Central memory CD8-positive, alpha-beta T cell (primary cell): ENCODE measurements at regions not wholly inside any gene's neighbourhood (a gene's known extent, or its start where the extent isn't known, plus 50 kb on each side); places are given as distances from the start of the nearest gene placed in this dataset.
A peak's percentile ranks its signal among the peaks of the same experiment; 100 is the strongest.
"Not testable (repeated sequence)": the region's sequence is repeated elsewhere in the genome, so short reads cannot be mapped to it uniquely, and the experiment has no call there.

Experiments
- ATAC-seq: fragments of 150-1000 bp; cut with Tn5 transposase; replicated peaks from 2 replicates; pipeline ENCODE4 v1.10.0; 2022; ENCODE audit warnings: mild to moderate bottlenecking, moderate FRiP score, moderate number of reproducible peaks; ENCODE audit not compliant: poor library complexity, severe bottlenecking; ENCODE audit errors: extremely low read depth
- DNase-seq, 2 donors: peaks; one replicate each; pipeline ENCODE4 v3.0.0; 2021; ENCODE audit warnings: low spot score in 2 of 2
- H3K27ac Mint-ChIP-seq: one replicate; pipeline ENCODE4 v1.8.0; 2022; ENCODE audit warnings: low read depth, mild to moderate bottlenecking, moderate library complexity, mixed read lengths
- H3K27me3 Mint-ChIP-seq: one replicate; pipeline ENCODE4 v1.8.0; 2022; ENCODE audit warnings: mixed read lengths
- H3K36me3 Mint-ChIP-seq: one replicate; pipeline ENCODE4 v1.8.0; 2022; ENCODE audit warnings: mild to moderate bottlenecking, moderate library complexity, mixed read lengths; ENCODE audit not compliant: insufficient read depth
- H3K4me1 Mint-ChIP-seq: one replicate; pipeline ENCODE4 v1.8.0; 2022; ENCODE audit warnings: mixed read lengths
- H3K4me3 Mint-ChIP-seq: one replicate; pipeline ENCODE4 v1.8.0; 2022; ENCODE audit warnings: mild to moderate bottlenecking, moderate library complexity, mixed read lengths
- H3K9me3 Mint-ChIP-seq: one replicate; pipeline ENCODE4 v1.8.0; 2022; ENCODE audit warnings: mixed read lengths

DNA sequence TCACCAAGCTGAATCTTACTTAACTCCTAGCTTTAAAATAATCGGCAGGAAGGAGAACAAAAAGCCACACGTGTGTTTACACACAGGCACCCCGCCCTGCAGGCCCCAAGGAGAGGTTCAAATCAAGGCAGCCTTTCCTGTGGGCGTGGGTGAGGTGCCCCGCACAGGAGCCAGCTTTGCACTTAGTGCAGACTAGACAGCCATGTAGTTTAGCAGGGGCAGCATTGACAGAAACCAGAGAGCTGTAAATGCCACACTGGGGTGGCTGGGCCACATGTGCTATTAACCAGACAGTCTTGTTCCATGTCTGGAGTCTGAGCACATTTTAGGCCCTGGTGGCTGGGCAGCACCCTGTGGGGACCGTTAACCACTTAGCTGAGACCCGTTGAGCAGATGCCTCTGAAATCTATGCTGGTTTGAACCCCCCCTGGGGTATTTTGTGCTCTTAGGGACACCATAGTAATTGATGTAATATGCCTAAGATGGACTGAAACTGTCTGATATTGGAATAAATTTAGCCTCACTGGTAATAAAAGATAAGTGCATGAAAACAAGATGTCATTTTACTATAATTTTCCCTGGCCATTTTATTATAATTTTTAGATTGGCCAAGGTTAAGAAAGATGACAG, 106.4 kb upstream of the KCNG1 start:
- H3K36me3 Mint-ChIP-seq, result no peaks in the 10 kb centered on the region
- peak; percentile 43 for ATAC-seq
- no peak for DNase-seq
- H3K27me3 Mint-ChIP-seq, result peaks cover 24% of the 10 kb centered on the region
- no peaks in the 10 kb centered on the region for H3K9me3 Mint-ChIP-seq
- peak overlapping the region; percentile 26 for H3K27ac Mint-ChIP-seq
- no peak overlapping the region for H3K4me3 Mint-ChIP-seq
- peaks cover 6% of the 10 kb centered on the region for H3K4me1 Mint-ChIP-seq

DNA sequence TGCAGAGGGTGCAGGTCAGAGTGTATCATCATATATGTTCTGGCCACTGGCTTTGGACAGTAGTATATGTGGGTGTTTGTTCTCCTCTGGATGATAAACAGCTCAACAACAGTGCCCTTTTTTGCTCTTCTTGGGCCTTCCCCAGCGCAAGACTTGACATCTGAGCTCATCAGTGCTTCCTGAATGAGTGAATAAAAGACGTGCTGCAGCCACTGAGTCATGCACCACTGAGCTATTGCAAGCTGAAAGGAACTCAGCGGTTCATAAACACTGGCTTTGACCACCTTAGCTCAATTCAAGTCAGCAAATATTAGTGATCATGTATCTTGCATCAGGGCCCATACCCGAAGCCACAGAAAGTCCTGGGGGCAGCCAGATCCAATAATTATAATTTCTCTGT, 105.3 kb upstream of the KCNG1 start:
- peaks cover 26% of the 10 kb centered on the region for H3K27me3 Mint-ChIP-seq
- H3K4me3 Mint-ChIP-seq, result no peak overlapping the region
- DNase-seq, result no peak
- no peaks in the 10 kb centered on the region for H3K9me3 Mint-ChIP-seq
- H3K27ac Mint-ChIP-seq, result peak overlapping the region; percentile 26
- H3K36me3 Mint-ChIP-seq, result no peaks in the 10 kb centered on the region
- peaks cover 6% of the 10 kb centered on the region for H3K4me1 Mint-ChIP-seq
- ATAC-seq, result peak; percentile 19

DNA sequence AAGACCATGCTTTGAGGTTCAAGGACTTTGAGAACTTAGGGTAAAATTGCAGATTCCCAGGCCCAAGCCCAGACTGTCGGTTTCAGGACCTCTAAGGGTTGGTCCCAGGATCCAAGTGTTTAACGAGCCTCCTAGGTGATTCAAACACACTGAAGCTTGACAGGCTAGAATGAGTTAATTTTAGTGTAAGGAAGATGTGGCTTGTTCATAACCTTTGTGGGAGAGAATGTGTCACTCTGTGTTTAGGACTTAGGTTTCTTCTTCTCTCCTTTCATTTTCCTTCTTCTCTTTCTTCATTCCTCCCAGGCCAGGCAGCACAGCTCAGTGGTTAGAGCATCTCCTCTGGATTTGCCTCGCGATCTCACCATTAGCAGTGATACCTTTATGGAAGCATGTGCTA, 104.8 kb upstream of the KCNG1 start:
- Mint-ChIP-seq H3K36me3 (no peaks in the 10 kb centered on the region), H3K4me1 (peaks cover 8% of the 10 kb centered on the region), H3K27me3 (peaks cover 31% of the 10 kb centered on the region), H3K4me3 (no peak overlapping the region), H3K27ac (no peak overlapping the region), H3K9me3 (no peaks in the 10 kb centered on the region)
- no peak for ATAC-seq
- no peak for DNase-seq

DNA sequence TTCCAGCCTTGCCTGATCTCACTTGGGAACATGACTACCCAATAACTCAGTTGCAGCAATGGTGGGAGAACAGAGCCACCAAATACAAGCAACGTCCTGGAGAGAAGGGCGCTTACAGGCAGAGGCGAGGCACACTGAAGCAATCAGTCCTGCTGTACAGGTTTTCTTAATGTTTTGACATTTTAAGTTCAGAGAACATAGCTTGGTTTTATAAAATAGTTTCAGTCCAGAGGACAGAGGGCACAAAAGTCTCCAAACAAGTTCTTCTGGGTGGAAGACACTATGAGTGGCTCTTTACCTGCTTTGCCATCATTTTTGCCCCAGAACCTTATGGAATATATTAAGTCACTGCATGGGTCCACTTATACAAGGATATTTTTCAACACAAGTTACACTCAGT, 103.4 kb upstream of the KCNG1 start:
- Mint-ChIP-seq H3K4me3 (no peak overlapping the region), H3K4me1 (peaks cover 13% of the 10 kb centered on the region), H3K36me3 (no peaks in the 10 kb centered on the region), H3K27ac (no peak overlapping the region), H3K9me3 (no peaks in the 10 kb centered on the region), H3K27me3 (peaks cover 45% of the 10 kb centered on the region)
- no peak for ATAC-seq
- no peak for DNase-seq

DNA sequence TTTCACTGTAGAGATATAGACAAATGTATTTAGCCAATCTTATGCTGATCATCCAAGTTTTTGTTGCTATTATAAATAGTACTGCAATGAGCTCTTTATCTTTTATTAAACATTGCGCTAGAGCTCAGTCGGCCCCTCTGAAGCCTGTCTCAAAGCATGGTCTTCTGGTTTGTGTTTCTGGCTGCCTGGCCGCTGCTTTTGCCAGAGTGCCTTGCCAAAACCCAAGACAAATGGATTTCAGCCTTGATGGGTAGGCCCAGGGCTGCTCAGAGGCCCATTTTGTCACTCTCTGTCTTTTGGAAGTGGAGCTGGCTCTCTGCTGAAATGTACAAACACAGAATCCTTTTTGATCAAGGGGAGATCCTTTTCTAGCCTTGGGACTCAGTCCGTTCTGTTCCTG, 102.9 kb upstream of the KCNG1 start:
- Mint-ChIP-seq H3K27ac (no peak overlapping the region), H3K9me3 (no peaks in the 10 kb centered on the region), H3K36me3 (no peaks in the 10 kb centered on the region), H3K27me3 (peaks cover 50% of the 10 kb centered on the region), H3K4me3 (no peak overlapping the region), H3K4me1 (peaks cover 13% of the 10 kb centered on the region)
- no peak for ATAC-seq
- DNase-seq, result no peak

DNA sequence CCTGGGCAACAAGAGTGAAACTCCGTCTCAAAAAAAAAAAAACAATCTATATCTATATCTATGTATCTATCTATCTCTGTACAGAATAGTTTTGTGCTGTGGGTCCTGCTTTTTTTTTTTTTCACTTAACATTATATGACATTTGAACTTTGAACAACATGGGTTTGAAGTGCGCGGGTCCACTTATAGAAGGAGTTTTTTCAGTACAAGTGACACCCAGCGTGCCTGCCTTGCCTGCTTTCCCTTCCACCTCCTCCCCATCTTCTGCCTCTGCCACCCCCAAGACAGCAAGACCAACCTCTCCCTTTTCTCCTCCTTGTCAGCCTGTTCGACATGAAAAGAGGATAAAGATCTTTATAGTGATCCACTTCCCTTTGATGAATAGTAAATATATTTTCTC, 102.2 kb upstream of the KCNG1 start:
- H3K36me3 Mint-ChIP-seq, result no peaks in the 10 kb centered on the region
- no peak for DNase-seq
- H3K4me1 Mint-ChIP-seq, result peaks cover 13% of the 10 kb centered on the region
- no peak overlapping the region for H3K27ac Mint-ChIP-seq
- H3K27me3 Mint-ChIP-seq, result peaks cover 53% of the 10 kb centered on the region
- H3K4me3 Mint-ChIP-seq, result no peak overlapping the region
- ATAC-seq, result no peak
- H3K9me3 Mint-ChIP-seq, result no peaks in the 10 kb centered on the region

DNA sequence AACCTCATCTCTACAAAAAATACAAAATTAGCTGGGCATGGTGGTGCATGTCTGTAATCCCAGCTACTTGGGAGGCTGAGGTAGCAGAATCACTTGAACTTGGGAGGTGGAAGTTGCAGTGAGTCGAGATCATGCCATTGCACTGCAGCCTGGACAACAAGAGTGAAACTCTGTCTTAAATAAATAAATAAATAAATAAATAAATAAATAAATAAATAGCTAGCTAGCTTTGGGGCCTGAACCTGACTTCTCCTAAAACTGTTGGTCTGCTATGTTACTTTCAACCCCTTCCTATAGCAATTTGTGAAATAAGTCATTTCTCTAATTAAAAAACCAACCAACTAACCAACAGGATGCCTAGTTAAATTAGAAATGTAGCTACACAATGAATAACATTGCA, 101.0 kb upstream of the KCNG1 start:
- Mint-ChIP-seq H3K27me3 (peaks cover 62% of the 10 kb centered on the region), H3K4me1 (peaks cover 12% of the 10 kb centered on the region)
- H3K36me3 Mint-ChIP-seq, result not testable (repeated sequence)

DNA sequence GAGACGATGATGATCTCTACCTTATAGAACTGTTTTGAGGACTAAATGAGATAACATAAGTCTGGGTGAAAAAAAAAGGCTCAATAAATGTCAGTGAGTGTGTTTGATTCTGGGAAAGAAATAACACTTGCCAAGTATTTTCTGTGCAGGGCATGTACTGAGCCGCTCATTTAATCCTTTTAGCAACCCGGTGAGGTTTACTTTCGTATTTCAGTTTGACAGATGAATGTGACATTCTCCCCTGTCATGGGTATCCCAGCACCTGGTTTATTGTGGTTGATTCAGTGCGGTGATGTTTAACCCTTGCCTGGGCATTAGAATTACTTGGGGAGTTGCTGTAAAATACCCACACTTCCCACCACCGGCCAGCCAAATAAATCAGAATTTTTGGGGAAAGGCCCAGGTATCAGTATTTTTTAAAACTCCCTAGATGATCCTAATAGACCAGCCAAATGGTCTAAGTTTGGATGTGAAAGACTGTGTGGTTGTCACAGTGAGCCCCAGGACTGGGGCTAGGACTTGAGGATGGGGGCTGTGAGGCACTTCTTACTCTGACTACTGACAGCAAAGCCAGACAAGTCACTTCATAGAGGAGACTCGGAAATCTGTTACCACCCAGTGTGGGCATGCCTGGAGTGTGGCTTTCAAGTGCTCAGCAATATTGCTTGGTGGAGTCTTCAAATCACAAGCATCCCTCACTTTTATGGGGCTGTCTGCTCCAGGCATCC, 100.2 kb upstream of the KCNG1 start:
- no peaks in the 10 kb centered on the region for H3K9me3 Mint-ChIP-seq
- peaks cover 58% of the 10 kb centered on the region for H3K27me3 Mint-ChIP-seq
- no peak overlapping the region for H3K4me3 Mint-ChIP-seq
- no peak overlapping the region for H3K27ac Mint-ChIP-seq
- no peaks in the 10 kb centered on the region for H3K36me3 Mint-ChIP-seq
- no peak for DNase-seq
- H3K4me1 Mint-ChIP-seq, result peaks cover 7% of the 10 kb centered on the region
- no peak for ATAC-seq

More for the DNA sequence above, 101.0 kb upstream of the KCNG1 start:
- H3K27ac Mint-ChIP-seq, ATAC-seq, DNase-seq, H3K9me3 Mint-ChIP-seq, H3K4me3 Mint-ChIP-seq: not testable (repeated sequence)

DNA sequence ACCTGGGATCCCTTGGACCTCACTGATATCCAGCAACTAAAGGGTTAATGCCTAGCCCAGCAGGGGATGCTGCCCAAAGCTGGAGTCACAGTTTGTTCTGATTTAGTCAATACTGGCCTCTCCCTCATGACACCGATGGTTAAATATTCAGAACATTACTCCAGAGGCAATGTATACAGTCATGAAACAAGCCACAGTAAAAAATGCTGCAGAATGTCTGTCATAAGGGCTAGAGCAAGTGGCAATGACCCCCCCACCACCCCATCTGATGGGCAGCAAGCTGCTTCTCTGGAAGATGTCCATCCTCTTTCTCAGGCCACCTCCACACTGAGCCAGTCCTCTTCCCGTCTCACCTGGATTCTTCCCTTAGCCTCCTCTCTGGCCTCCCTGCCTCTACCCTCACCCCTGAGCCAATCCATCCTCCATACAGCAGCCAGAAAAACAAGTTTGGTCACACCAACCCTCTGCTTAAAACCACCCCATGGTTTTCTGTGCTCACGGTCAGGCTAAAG, 99.0 kb upstream of the KCNG1 start:
- H3K27ac Mint-ChIP-seq, result no peak overlapping the region
- peaks cover 7% of the 10 kb centered on the region for H3K4me1 Mint-ChIP-seq
- H3K9me3 Mint-ChIP-seq, result no peaks in the 10 kb centered on the region
- DNase-seq (no peak), ATAC-seq (no peak)
- no peak overlapping the region for H3K4me3 Mint-ChIP-seq
- peaks cover 55% of the 10 kb centered on the region for H3K27me3 Mint-ChIP-seq
- no peaks in the 10 kb centered on the region for H3K36me3 Mint-ChIP-seq

DNA sequence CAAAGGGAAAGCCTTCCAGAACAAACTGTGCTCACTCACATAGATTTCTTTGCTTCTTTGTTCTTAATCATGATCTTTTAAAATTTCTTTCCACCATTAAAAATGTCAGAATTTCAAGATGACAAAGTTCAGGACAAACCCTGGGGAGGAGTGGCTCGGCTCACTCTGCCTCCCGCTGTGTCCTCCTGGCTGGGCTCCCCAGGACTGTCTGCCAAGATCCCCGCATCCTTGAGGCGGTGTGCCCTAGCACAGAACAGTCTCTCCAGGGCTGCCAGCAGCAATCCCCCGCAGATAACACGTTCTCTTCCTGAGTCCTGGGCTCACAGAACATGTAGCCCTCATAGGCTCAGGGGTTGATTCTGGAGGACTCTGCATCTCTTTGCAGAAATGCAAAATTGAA, 98.4 kb upstream of the KCNG1 start:
- Mint-ChIP-seq H3K27ac (no peak overlapping the region), H3K4me3 (no peak overlapping the region), H3K4me1 (peaks cover 7% of the 10 kb centered on the region), H3K36me3 (no peaks in the 10 kb centered on the region), H3K9me3 (no peaks in the 10 kb centered on the region), H3K27me3 (peaks cover 60% of the 10 kb centered on the region)
- ATAC-seq, result no peak
- DNase-seq, result no peak

DNA sequence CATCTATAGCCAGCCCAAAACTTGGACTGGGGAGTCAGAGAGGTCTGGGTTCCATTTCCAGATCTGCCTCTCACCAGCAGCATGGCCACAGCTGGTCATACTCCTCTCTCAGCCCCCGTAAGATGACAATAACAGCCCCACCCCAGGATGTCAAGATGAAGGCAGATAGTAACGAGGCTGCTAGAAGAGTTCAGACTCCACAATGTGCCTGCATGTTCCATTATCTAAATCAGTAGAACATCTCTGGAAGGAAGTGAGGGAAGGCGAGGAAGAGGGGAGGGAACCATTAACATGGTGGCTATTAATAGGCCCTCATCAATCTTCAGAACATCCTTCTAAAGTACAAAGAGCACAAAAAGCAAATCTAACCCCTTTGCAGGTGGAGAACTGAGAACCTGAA, 98.0 kb upstream of the KCNG1 start:
- Mint-ChIP-seq H3K36me3 (no peaks in the 10 kb centered on the region), H3K4me1 (peaks cover 7% of the 10 kb centered on the region), H3K4me3 (no peak overlapping the region), H3K9me3 (no peaks in the 10 kb centered on the region), H3K27me3 (peaks cover 64% of the 10 kb centered on the region), H3K27ac (no peak overlapping the region)
- DNase-seq (no peak), ATAC-seq (no peak)

DNA sequence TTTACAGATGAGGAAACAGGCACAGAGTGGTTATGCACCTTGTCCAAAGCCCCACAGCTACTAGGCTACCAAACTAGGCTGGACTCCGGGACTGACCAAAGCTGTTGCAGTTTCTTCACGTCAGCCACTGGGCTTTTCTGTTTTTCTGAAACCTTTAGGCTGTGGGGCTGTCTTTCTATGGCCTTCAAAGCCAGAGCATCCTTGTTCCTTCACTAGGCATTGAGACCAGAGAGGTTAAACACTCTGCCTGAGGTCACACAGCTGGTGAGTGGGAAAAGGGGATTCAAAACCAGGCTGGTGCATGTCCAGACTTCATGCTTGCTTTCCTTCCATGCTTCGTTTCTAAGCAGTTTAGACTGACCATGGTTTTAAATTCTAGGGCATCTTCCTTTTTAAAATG, 97.5 kb upstream of the KCNG1 start:
- peaks cover 64% of the 10 kb centered on the region for H3K27me3 Mint-ChIP-seq
- H3K4me1 Mint-ChIP-seq, result peaks cover 7% of the 10 kb centered on the region
- DNase-seq (no peak), ATAC-seq (no peak)
- no peak overlapping the region for H3K27ac Mint-ChIP-seq
- H3K4me3 Mint-ChIP-seq, result no peak overlapping the region
- H3K9me3 Mint-ChIP-seq, result no peaks in the 10 kb centered on the region
- no peaks in the 10 kb centered on the region for H3K36me3 Mint-ChIP-seq

DNA sequence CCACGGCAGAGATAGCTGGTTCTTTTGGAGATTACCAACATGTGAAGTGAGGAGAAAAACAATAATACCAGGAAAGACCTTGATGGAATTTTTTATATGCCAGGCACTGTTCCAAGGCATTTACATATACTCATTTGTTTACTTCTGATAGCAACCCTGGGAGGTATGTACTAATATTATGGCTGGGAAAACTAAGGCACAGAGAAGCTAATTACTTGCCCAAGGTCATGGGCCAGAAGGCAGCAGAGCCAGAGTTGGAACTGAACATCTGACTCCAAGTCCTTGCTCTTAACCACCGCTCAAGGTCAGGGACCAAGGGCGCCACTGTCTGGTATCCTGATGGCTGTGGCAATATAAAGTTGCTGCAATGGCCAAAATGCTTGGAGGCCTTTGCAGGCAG, 97.0 kb upstream of the KCNG1 start:
- Mint-ChIP-seq H3K36me3 (no peaks in the 10 kb centered on the region), H3K27me3 (peaks cover 64% of the 10 kb centered on the region), H3K27ac (no peak overlapping the region), H3K4me3 (no peak overlapping the region), H3K9me3 (no peaks in the 10 kb centered on the region), H3K4me1 (peaks cover 7% of the 10 kb centered on the region)
- ATAC-seq (no peak), DNase-seq (no peak)
